ENCODE measurements at regions not wholly inside any gene's neighbourhood (a gene's known extent, or its start where the extent isn't known, plus 50 kb on each side); places are given as distances from the start of the nearest gene placed in this dataset.

GRCh38 chr6:14818422-14818884 is 427.4 kb upstream of the JARID2 start:
- DNase-seq: no peak
- TF ChIP-seq EZH2 (optimal IDR thresholded peaks at IDR 0.05; ENCODE audit: low read depth, low read length) (no peak), EZH2phosphoT487 (IDR thresholded peaks at IDR 0.05; ENCODE audit: low read length) (no peak), CTCF (IDR thresholded peaks at IDR 0.05; ENCODE audit: low read length) (no peak)

GRCh38 chr6:14819001-14819400 is 426.9 kb upstream of the JARID2 start:
- Histone ChIP-seq H3K4me1 (ENCODE audit: low read length) (no peaks in the 10 kb centered on the region), H3K4me3 (ENCODE audit: low read length) (no peak overlapping the region), H3K9ac (ENCODE audit: low read length) (no peak overlapping the region), H4K20me1 (ENCODE audit: insufficient read depth, low read length) (no peaks in the 10 kb centered on the region), H2AFZ (ENCODE audit: low read length) (no peak overlapping the region), H3K27ac (ENCODE audit: low read length) (no peak overlapping the region), H3K9me2 (replicated peaks; ENCODE audit: insufficient read depth, low read length) (no peaks in the 10 kb centered on the region), H3K27me3 (replicated peaks; ENCODE audit: insufficient read depth, low read length) (no peaks in the 10 kb centered on the region), H3K9me3 (replicated peaks; ENCODE audit: insufficient read depth, low read length) (no peaks in the 10 kb centered on the region), H3K36me3 (replicated peaks; ENCODE audit: insufficient read depth, low read length) (no peaks in the 10 kb centered on the region), H3K79me2 (ENCODE audit: low read length) (no peaks in the 10 kb centered on the region), H3K4me2 (ENCODE audit: low read depth, low read length) (no peak overlapping the region), H3F3A (ENCODE audit: insufficient read depth, low read length) (no peaks in the 10 kb centered on the region)
- TF ChIP-seq EZH2 (optimal IDR thresholded peaks at IDR 0.05; ENCODE audit: low read depth, low read length): no peak
- no peak for TF ChIP-seq EZH2phosphoT487 (IDR thresholded peaks at IDR 0.05; ENCODE audit: low read length)
- TF ChIP-seq CTCF (IDR thresholded peaks at IDR 0.05; ENCODE audit: low read length): no peak
- DNase-seq: no peak

More at GRCh38 chr6:14818422-14818884, 427.4 kb upstream of the JARID2 start:
- H3K27ac ChIP-seq (ENCODE audit: low read length): no peak overlapping the region
- H3K9me3 ChIP-seq (replicated peaks; ENCODE audit: insufficient read depth, low read length): no peaks in the 10 kb centered on the region
- no peaks in the 10 kb centered on the region for H4K20me1 ChIP-seq (ENCODE audit: insufficient read depth, low read length)
- no peaks in the 10 kb centered on the region for H3K79me2 ChIP-seq (ENCODE audit: low read length)
- no peaks in the 10 kb centered on the region for H3K9me2 ChIP-seq (replicated peaks; ENCODE audit: insufficient read depth, low read length)
- H3F3A ChIP-seq (ENCODE audit: insufficient read depth, low read length): no peaks in the 10 kb centered on the region
- no peaks in the 10 kb centered on the region for H3K4me1 ChIP-seq (ENCODE audit: low read length)
- H3K4me3 ChIP-seq (ENCODE audit: low read length): no peak overlapping the region
- H3K27me3 ChIP-seq (replicated peaks; ENCODE audit: insufficient read depth, low read length): no peaks in the 10 kb centered on the region
- H3K9ac ChIP-seq (ENCODE audit: low read length): no peak overlapping the region
- no peak overlapping the region for H3K4me2 ChIP-seq (ENCODE audit: low read depth, low read length)
- H3K36me3 ChIP-seq (replicated peaks; ENCODE audit: insufficient read depth, low read length): no peaks in the 10 kb centered on the region
- H2AFZ ChIP-seq (ENCODE audit: low read length): no peak overlapping the region

GRCh38 chr6:14819840-14820420 is 425.9 kb upstream of the JARID2 start:
- TF ChIP-seq EZH2 (optimal IDR thresholded peaks at IDR 0.05; ENCODE audit: low read depth, low read length): no peak
- no peak for TF ChIP-seq CTCF (IDR thresholded peaks at IDR 0.05; ENCODE audit: low read length)
- no peak for TF ChIP-seq EZH2phosphoT487 (IDR thresholded peaks at IDR 0.05; ENCODE audit: low read length)
- Histone ChIP-seq H3K9me2 (replicated peaks; ENCODE audit: insufficient read depth, low read length) (no peaks in the 10 kb centered on the region), H3K4me2 (ENCODE audit: low read depth, low read length) (no peak overlapping the region), H3K27me3 (replicated peaks; ENCODE audit: insufficient read depth, low read length) (no peaks in the 10 kb centered on the region), H3K9me3 (replicated peaks; ENCODE audit: insufficient read depth, low read length) (no peaks in the 10 kb centered on the region), H3K4me3 (ENCODE audit: low read length) (no peak overlapping the region), H3K9ac (ENCODE audit: low read length) (no peak overlapping the region), H3K27ac (ENCODE audit: low read length) (no peak overlapping the region), H3K36me3 (replicated peaks; ENCODE audit: insufficient read depth, low read length) (no peaks in the 10 kb centered on the region), H3K4me1 (ENCODE audit: low read length) (no peaks in the 10 kb centered on the region), H3F3A (ENCODE audit: insufficient read depth, low read length) (no peaks in the 10 kb centered on the region), H2AFZ (ENCODE audit: low read length) (no peak overlapping the region), H3K79me2 (ENCODE audit: low read length) (no peaks in the 10 kb centered on the region), H4K20me1 (ENCODE audit: insufficient read depth, low read length) (no peaks in the 10 kb centered on the region)
- no peak for DNase-seq

Data from MM.1S (cell line).